NCI-H2227 (cell line): ENCODE measurements at regions not wholly inside any gene's neighbourhood (a gene's known extent, or its start where the extent isn't known, plus 50 kb on each side); places are given as distances from the start of the nearest gene placed in this dataset.

ENCODE experiments used
- DNase-seq: peaks from one replicate; lab custom pipeline; 2025; ENCODE audit not compliant: unreplicated experiment; lab: John Stamatoyannopoulos, UW

GRCh38 chr22:48433647-48434046 lies 1394.0 kb downstream of the BRD1 start:
- no peak for DNase-seq

GRCh38 chr22:48432781-48433518 lies 1394.7 kb downstream of the BRD1 start:
- no peak for DNase-seq

GRCh38 chr22:48431536-48432315 lies 1395.9 kb downstream of the BRD1 start:
- no peak for DNase-seq

GRCh38 chr22:48431014-48431413 lies 1396.7 kb downstream of the BRD1 start:
- no peak for DNase-seq

- no peak for DNase-seq
Measured at GRCh38 chr22:48429446-48430020, 1398.1 kb downstream of the BRD1 start.

GRCh38 chr22:48428631-48429371 lies 1398.9 kb downstream of the BRD1 start:
- no peak for DNase-seq

- no peak for DNase-seq
Measured at GRCh38 chr22:48427731-48428211, 1399.9 kb downstream of the BRD1 start.

- no peak for DNase-seq
Measured at GRCh38 chr22:48426466-48427380, 1401.0 kb downstream of the BRD1 start.

- no peak for DNase-seq
Measured at GRCh38 chr22:48425641-48426040, 1402.0 kb downstream of the BRD1 start.

GRCh38 chr22:48425091-48425506 lies 1402.6 kb downstream of the BRD1 start:
- DNase-seq: no peak

GRCh38 chr22:48424661-48425060 lies 1403.0 kb downstream of the BRD1 start:
- no peak for DNase-seq

GRCh38 chr22:48424201-48424627 lies 1403.5 kb downstream of the BRD1 start:
- no peak for DNase-seq

GRCh38 chr22:48423481-48423911 lies 1404.2 kb downstream of the BRD1 start:
- no peak for DNase-seq

- no peak for DNase-seq
Measured at GRCh38 chr22:48422900-48423480, 1404.7 kb downstream of the BRD1 start.

GRCh38 chr22:48418831-48419230 lies 1408.8 kb downstream of the BRD1 start:
- DNase-seq: no peak

- no peak for DNase-seq
Measured at GRCh38 chr22:48417225-48418070, 1410.2 kb downstream of the BRD1 start.

- no peak for DNase-seq
Measured at GRCh38 chr22:48416396-48417224, 1411.1 kb downstream of the BRD1 start.

- no peak for DNase-seq
Measured at GRCh38 chr22:48415520-48415919, 1412.2 kb downstream of the BRD1 start.
